ENCODE measurements at regions not wholly inside any gene's neighbourhood (a gene's known extent, or its start where the extent isn't known, plus 50 kb on each side); places are given as distances from the start of the nearest gene placed in this dataset.

- CTCF ChIA-PET, result interaction anchor here (0.6 kb wide), 1 partner anchor 216 kb away, joined by 3 read pairs; no protein-coding TSS in a partner anchor
- H4K8ac ChIP-seq (ENCODE audit: low read depth in 2 of 2, low read length in 2 of 2), result no peak overlapping the region
- H3K27ac ChIP-seq (ENCODE audit: insufficient read depth, low read length), result no peak overlapping the region
- in situ Hi-C loops (cut with MboI; ENCODE audit: low sequenced_read_pairs) (no loop called here), dilution Hi-C loops (cut with HindIII; ENCODE audit: low sequenced_read_pairs, unreplicated experiment) (no loop called here), intact Hi-C loops (cut with micrococcal nuclease) (no loop called here)
- H2AK9ac ChIP-seq (replicated peaks; ENCODE audit: low read depth, low read length, poor library complexity), result no peak overlapping the region
- H3K36me3 ChIP-seq (ENCODE audit: control insufficient read depth, insufficient read depth, low read length), result no peaks in the 10 kb centered on the region
- no peak overlapping the region for H2AFZ ChIP-seq (replicated peaks; ENCODE audit: low read length, poor library complexity)
- H2BK5ac ChIP-seq (ENCODE audit: low read depth, low read length, poor library complexity, severe bottlenecking), result no peak overlapping the region
- no peak for DNase-seq
- H3K27me3 ChIP-seq (ENCODE audit: control insufficient read depth, insufficient read depth, low read length), result no peaks in the 10 kb centered on the region
- no peak overlapping the region for H2BK20ac ChIP-seq (ENCODE audit: low read depth, low read length)
- no peak overlapping the region for H3K4ac ChIP-seq (ENCODE audit: low read depth, low read length)
- TF ChIP-seq CEBPB (IDR thresholded peaks at IDR 0.05; ENCODE audit: low read depth, low read length) (no peak), NFE2L2 (IDR thresholded peaks at IDR 0.05; ENCODE audit: low read depth, low read length) (no peak), SMC3 (IDR thresholded peaks at IDR 0.05; ENCODE audit: low read depth, low read length) (no peak), RCOR1 (IDR thresholded peaks at IDR 0.05; ENCODE audit: insufficient replicate concordance, low read length) (no peak), MAZ (IDR thresholded peaks at IDR 0.05; ENCODE audit: borderline replicate concordance, low read depth, low read length) (no peak), CHD1 (IDR thresholded peaks at IDR 0.05; ENCODE audit: low read depth, low read length) (no peak)
- H3K4me2 ChIP-seq (ENCODE audit: low read depth, low read length), result no peak overlapping the region
- H4K5ac ChIP-seq (ENCODE audit: low read depth, low read length), result no peak overlapping the region
- no peaks in the 10 kb centered on the region for H3K79me1 ChIP-seq (ENCODE audit: low read depth in 1 of 2, low read length in 2 of 2)
- H3K23ac ChIP-seq (ENCODE audit: low read depth, low read length), result no peak overlapping the region
- H3K9me1 ChIP-seq (ENCODE audit: insufficient read depth, low read length), result no peaks in the 10 kb centered on the region
- H3K56ac ChIP-seq (ENCODE audit: extremely low read depth, insufficient read depth, low read length), result no peak overlapping the region
- no peak overlapping the region for H3K14ac ChIP-seq (replicated peaks; ENCODE audit: low read depth, low read length)
- H3K18ac ChIP-seq (ENCODE audit: low read depth, low read length), result no peak overlapping the region
- H4K91ac ChIP-seq (ENCODE audit: insufficient read depth, low read depth, low read length), result no peak overlapping the region
- H3K9ac ChIP-seq (ENCODE audit: low read depth, low read length), result no peak overlapping the region
- WGBS, 2 experiments (ENCODE audit: extremely low coverage in 2 of 2, insufficient read length in 1 of 2), result 67% methylated on average over 1 of the region's 1 CpG; no CpG with 5 or more reads in 1 of the 2 experiments
- no peak overlapping the region for H3K4me3 ChIP-seq (ENCODE audit: insufficient read depth, low read depth, low read length)
- peaks cover 4% of the 10 kb centered on the region for H3K4me1 ChIP-seq (ENCODE audit: control insufficient read depth, insufficient read depth, low read length)
- H3K9me3 ChIP-seq (ENCODE audit: control insufficient read depth, insufficient read depth, low read length), result no peaks in the 10 kb centered on the region
- no peak overlapping the region for H2BK15ac ChIP-seq (ENCODE audit: low read depth, low read length)
- ATAC-seq (ENCODE audit: low read depth), result no peak
- POLR2A ChIA-PET (ENCODE audit: unreplicated experiment), result no interaction called here
- H2AK5ac ChIP-seq (ENCODE audit: low read depth, low read length), result no peak overlapping the region
- no TSS peak for BruUV-seq (replicated peaks)
- H4K20me1 ChIP-seq (ENCODE audit: insufficient read depth, low read length), result no peaks in the 10 kb centered on the region
- no peak overlapping the region for H2BK120ac ChIP-seq (ENCODE audit: low read depth, low read length)
Measured at GRCh38 chr10:10538326-10538725, 479.3 kb upstream of the CELF2 start.

Measured in IMR-90 (cell line).